ENCODE measurements at regions not wholly inside any gene's neighbourhood (a gene's known extent, or its start where the extent isn't known, plus 50 kb on each side); places are given as distances from the start of the nearest gene placed in this dataset.

- no peak overlapping the region for H3K4me3 ChIP-seq
- CTCF ChIA-PET: interaction anchor here (1.0 kb wide), 1 partner anchor 50 kb away, joined by 4 read pairs; no protein-coding TSS in a partner anchor
- POLR2A ChIA-PET: no interaction called here
- 90% methylated on average over 10 of the region's 11 CpGs for WGBS (ENCODE audit: missing lambda C conversion rate)
- no peak for ATAC-seq
- peaks cover 48% of the 10 kb centered on the region for H3K4me1 ChIP-seq
- no peaks in the 10 kb centered on the region for H3K9me3 ChIP-seq
- FAIRE-seq: no peak
- no peak for DNase-seq (ENCODE audit: low read depth in 1 of 2, low spot score in 1 of 2)
- H3K4me2 ChIP-seq: no peak overlapping the region
- no peak for TF ChIP-seq ZNF302 (CRISPR knock-in tag; IDR thresholded peaks at IDR 0.05)
- H3K27ac ChIP-seq: no peak overlapping the region
Observed at GRCh38 chr11:129281471-129282415, 89.6 kb upstream of the ARHGAP32 start.

- ChIA-PET POLR2A (interaction anchor here (1.0 kb wide), 1 partner anchor 52 kb away, joined by 3 read pairs; no protein-coding TSS in a partner anchor), CTCF (interaction anchor here (1.5 to 1.7 kb wide), 3 partner anchors 52 to 173 kb away, joined by 3 to 7 read pairs (median 5); no protein-coding TSS in a partner anchor)
- DNase-seq (ENCODE audit: low read depth in 1 of 2, low spot score in 1 of 2): no peak
- no peak for FAIRE-seq
- WGBS (ENCODE audit: missing lambda C conversion rate): 41% methylated on average over 16 of the region's 16 CpGs
- Histone ChIP-seq H3K27ac (peak overlapping the region; percentile 79 to 96), H3K4me3 (peak overlapping the region; percentile 84), H3K9me3 (no peaks in the 10 kb centered on the region), H3K4me2 (peak overlapping the region; percentile 88), H3K4me1 (peaks cover 58% of the 10 kb centered on the region)
- TF ChIP-seq GATA3 (IDR thresholded peaks at IDR 0.05; ENCODE audit: borderline replicate concordance) (no peak), HMGXB4 (CRISPR knock-in tag; IDR thresholded peaks at IDR 0.05; ENCODE audit: borderline replicate concordance) (no peak), BCL3 (IDR thresholded peaks at IDR 0.05) (no peak), FOSL2 (IDR thresholded peaks at IDR 0.05) (no peak), FOSL2 (CRISPR knock-in tag; IDR thresholded peaks at IDR 0.05) (no peak), MAZ (IDR thresholded peaks at IDR 0.05; ENCODE audit: borderline replicate concordance, low read depth, low read length) (no peak), CBX8 (IDR thresholded peaks at IDR 0.05) (no peak), MAFK (IDR thresholded peaks at IDR 0.05; ENCODE audit: partially characterized antibody) (peak; percentile 32)
- ATAC-seq: peak in 1 of 2 experiments; percentile 55; a peak in 3 of 6 replicates
Observed at GRCh38 chr11:129280027-129280811, 88.1 kb upstream of the ARHGAP32 start.

GRCh38 chr11:129279326-129280026 is 87.4 kb upstream of the ARHGAP32 start:
- Histone ChIP-seq H3K4me1 (peaks cover 54% of the 10 kb centered on the region), H3K4me2 (peak overlapping the region; percentile 88), H3K27ac (peak overlapping the region; percentile 79 to 96), H3K4me3 (peak overlapping the region; percentile 84), H3K9me3 (no peaks in the 10 kb centered on the region)
- 0% methylated on average over 5 of the region's 103 CpGs for WGBS (ENCODE audit: missing lambda C conversion rate)
- peak; percentile 57 to 68 for DNase-seq (ENCODE audit: low read depth in 1 of 2, low spot score in 1 of 2)
- POLR2A ChIA-PET: interaction anchor here (1.0 kb wide), 1 partner anchor 52 kb away, joined by 3 read pairs; no protein-coding TSS in a partner anchor
- CTCF ChIA-PET: interaction anchor here (1.5 to 1.7 kb wide), 3 partner anchors 53 to 172 kb away, joined by 3 to 7 read pairs (median 5); no protein-coding TSS in a partner anchor
- no peak for FAIRE-seq
- peak; percentile 80 to 83 for ATAC-seq
- TF ChIP-seq E2F6 (IDR thresholded peaks at IDR 0.05; ENCODE audit: borderline replicate concordance, low read depth) (peak; percentile 73; the same call in 1 of the 2 replicates), PHF8 (IDR thresholded peaks at IDR 0.05; ENCODE audit: borderline replicate concordance, low read depth) (peak; percentile 39; the same call in 1 of the 2 replicates), BCL3 (IDR thresholded peaks at IDR 0.05) (0 out of 3 replicates have a peak, but pooled peaks have one; percentile 17), POLR2A (IDR thresholded peaks at IDR 0.05; ENCODE audit: low read length) (peak; percentile 80), JUN (IDR thresholded peaks at IDR 0.05) (peak in 1 of 2 experiments; percentile 61; a peak in 1 of 5 replicates), HOXB5 (CRISPR knock-in tag; IDR thresholded peaks at IDR 0.05) (0 out of 2 replicates have a peak, but pooled peaks have one; percentile 49), RAD21 (conservative IDR thresholded peaks at IDR 0.05 in 1 of 2, IDR thresholded peaks at IDR 0.05 in 1 of 2) (no peak; a peak in 1 of 5 replicates), CTCF (IDR thresholded peaks at IDR 0.05) (peak; percentile 21; the same call in 2 of the 3 replicates), EHMT2 (IDR thresholded peaks at IDR 0.05; ENCODE audit: low read depth) (no peak), NR3C1 (IDR thresholded peaks at IDR 0.05) (no peak), SMC3 (IDR thresholded peaks at IDR 0.05) (peak; percentile 19; the same call in 1 of the 3 replicates), BHLHE40 (IDR thresholded peaks at IDR 0.05; ENCODE audit: low read depth, low read length) (peak; percentile 43; the same call in 1 of the 2 replicates), MAX (IDR thresholded peaks at IDR 0.05) (peak; percentile 94)
